ENCODE measurements at regions not wholly inside any gene's neighbourhood (a gene's known extent, or its start where the extent isn't known, plus 50 kb on each side); places are given as distances from the start of the nearest gene placed in this dataset.

- no peak for TF ChIP-seq CTCF (IDR thresholded peaks at IDR 0.05; ENCODE audit: low read depth, low read length, poor library complexity, severe bottlenecking)
- TF ChIP-seq EZH2phosphoT487 (IDR thresholded peaks at IDR 0.05; ENCODE audit: borderline replicate concordance, low read length) = no peak
Observed at GRCh38 chr2:2502201-2502549, 171.1 kb upstream of the MYT1L start.

All from DOHH2 (cell line).